H9 (cell line): ENCODE measurements at regions not wholly inside any gene's neighbourhood (a gene's known extent, or its start where the extent isn't known, plus 50 kb on each side); places are given as distances from the start of the nearest gene placed in this dataset.

Experiments used
- DNase-seq: peaks from one replicate; pipeline ENCODE4 v3.0.0-alpha.2; 2017
- H2AFZ ChIP-seq: one replicate; pipeline ENCODE4 v1.6.1; 2013; ENCODE audit warnings: mild to moderate bottlenecking, low read length, control low read depth, moderate library complexity
- H2AK5ac ChIP-seq: 2 replicates; pipeline ENCODE4 v1.6.1; 2013; ENCODE audit warnings: low read length, control low read depth, mixed read lengths; ENCODE audit not compliant: insufficient read length
- H2BK120ac ChIP-seq: one replicate; pipeline ENCODE4 v1.6.1; 2013; ENCODE audit warnings: low read depth, mild to moderate bottlenecking, low read length, control low read depth, inconsistent platforms; ENCODE audit not compliant: poor library complexity, severe bottlenecking
- H2BK12ac ChIP-seq: 2 replicates; pipeline ENCODE4 v1.6.1; 2013; ENCODE audit warnings: low read length, control low read depth, mixed read lengths, low read depth; ENCODE audit not compliant: insufficient read length
- H2BK15ac ChIP-seq: 2 replicates; pipeline ENCODE4 v1.6.1; 2013; ENCODE audit warnings: low read depth, low read length, control low read depth
- H2BK20ac ChIP-seq: one replicate; pipeline ENCODE4 v1.6.1; 2013; ENCODE audit warnings: low read depth, mild to moderate bottlenecking, low read length, control low read depth, inconsistent platforms; ENCODE audit not compliant: poor library complexity, severe bottlenecking
- H2BK5ac ChIP-seq: 2 replicates; pipeline ENCODE4 v1.6.1; 2013; ENCODE audit warnings: low read length, control low read depth, mixed read lengths; ENCODE audit not compliant: insufficient read length
- H3K14ac ChIP-seq: 2 replicates; pipeline ENCODE4 v1.6.1; 2013; ENCODE audit warnings: low read length, control low read depth; ENCODE audit not compliant: insufficient read depth
- H3K18ac ChIP-seq: 2 replicates; pipeline ENCODE4 v1.6.1; 2013; ENCODE audit warnings: low read depth, mild to moderate bottlenecking, mixed read lengths, low read length, control low read depth; ENCODE audit not compliant: insufficient read length
- H3K23ac ChIP-seq: 2 replicates; pipeline ENCODE4 v1.6.1; 2013; ENCODE audit warnings: low read length, control low read depth, mixed read lengths, low read depth; ENCODE audit not compliant: insufficient read length
- H3K23me2 ChIP-seq: 2 replicates; pipeline ENCODE4 v1.6.1; 2013; ENCODE audit warnings: low read depth, mild to moderate bottlenecking, mixed read lengths, low read length, control low read depth; ENCODE audit not compliant: insufficient read length, poor library complexity, severe bottlenecking
- H3K27ac ChIP-seq: 2 replicates; pipeline ENCODE4 v1.5.1; 2013; ENCODE audit warnings: low read length, control low read depth, mixed read lengths, low read depth; ENCODE audit not compliant: insufficient read length
- H3K27me3 ChIP-seq: 2 replicates; pipeline ENCODE4 v1.6.1; 2013; ENCODE audit warnings: low read length, control low read depth, inconsistent platforms; ENCODE audit not compliant: insufficient read depth
- H3K4ac ChIP-seq: 2 replicates; pipeline ENCODE4 v1.6.1; 2013; ENCODE audit warnings: low read depth, mild to moderate bottlenecking, control low read depth, inconsistent platforms, low read length, moderate library complexity
- H3K4me1 ChIP-seq: 2 replicates; pipeline ENCODE4 v1.6.1; 2013; ENCODE audit warnings: low read length, control low read depth, inconsistent platforms; ENCODE audit not compliant: insufficient read depth
- H3K4me2 ChIP-seq: 2 replicates; pipeline ENCODE4 v1.6.1; 2013; ENCODE audit warnings: low read length, control low read depth, mixed read lengths; ENCODE audit not compliant: insufficient read length, insufficient read depth
- H3K56ac ChIP-seq: 2 replicates; pipeline ENCODE4 v1.6.1; 2013; ENCODE audit warnings: low read depth, mild to moderate bottlenecking, mixed read lengths, low read length, control low read depth; ENCODE audit not compliant: insufficient read length
- H3K79me1 ChIP-seq: 2 replicates; pipeline ENCODE4 v1.6.1; 2013; ENCODE audit warnings: low read depth, mild to moderate bottlenecking, moderate library complexity, low read length, control low read depth, inconsistent platforms; ENCODE audit not compliant: insufficient read depth, poor library complexity, severe bottlenecking
- H3K79me2 ChIP-seq: 2 replicates; pipeline ENCODE4 v1.6.1; 2013; ENCODE audit warnings: low read length, control low read depth, inconsistent platforms; ENCODE audit not compliant: insufficient read depth
- H3K9ac ChIP-seq: 2 replicates; pipeline ENCODE4 v1.6.1; 2013; ENCODE audit warnings: low read length, control low read depth, mixed read lengths; ENCODE audit not compliant: insufficient read length; ENCODE audit errors: extremely low read depth
- H3K9me3 ChIP-seq: one replicate; pipeline ENCODE4 v1.6.1; 2013; ENCODE audit warnings: low read depth, low read length, inconsistent platforms; ENCODE audit not compliant: control insufficient read depth
- H3T11ph ChIP-seq: one replicate; pipeline ENCODE4 v1.6.1; 2013; ENCODE audit warnings: mild to moderate bottlenecking, low read length, control low read depth, inconsistent platforms
- H4K20me1 ChIP-seq: one replicate; pipeline ENCODE4 v1.6.1; 2013; ENCODE audit not compliant: control insufficient read depth, insufficient read length, insufficient read depth
- H4K5ac ChIP-seq: 2 replicates; pipeline ENCODE4 v1.6.1; 2013; ENCODE audit warnings: low read depth, mild to moderate bottlenecking, mixed read lengths, low read length, control low read depth; ENCODE audit not compliant: insufficient read length
- H4K8ac ChIP-seq: replicated peaks from 2 replicates; pipeline ENCODE4 v1.6.1; 2013; ENCODE audit warnings: low read length, control low read depth, mixed read lengths, low read depth; ENCODE audit not compliant: insufficient read length
- H4K91ac ChIP-seq: 2 replicates; pipeline ENCODE4 v1.6.1; 2013; ENCODE audit warnings: low read depth, mild to moderate bottlenecking, moderate library complexity, mixed read lengths, low read length, control low read depth; ENCODE audit not compliant: insufficient read length
- H3K27ac Mint-ChIP-seq, 3 experiments: 2 replicates in 2 of 3; 3 replicates in 1 of 3; pipeline ENCODE4 v1.8.0; 2020 to 2021; ENCODE audit warnings: mixed read lengths in 3 of 3, mild to moderate bottlenecking in 1 of 3, moderate library complexity in 1 of 3
- H3K27me3 Mint-ChIP-seq: 2 replicates; pipeline ENCODE4 v1.8.0; 2021; ENCODE audit warnings: low read depth, mild to moderate bottlenecking, moderate library complexity, mixed read lengths
- H3K36me3 Mint-ChIP-seq, 3 experiments: 2 replicates in 2 of 3; 3 replicates in 1 of 3; pipeline ENCODE4 v1.8.0; 2020 to 2021; ENCODE audit warnings: low read depth in 3 of 3, mixed read lengths in 3 of 3; ENCODE audit not compliant: insufficient read depth in 1 of 3
- H3K4me1 Mint-ChIP-seq, 2 experiments: 2 replicates each; pipeline ENCODE4 v1.8.0; 2020; ENCODE audit warnings: mixed read lengths in 2 of 2
- H3K4me3 Mint-ChIP-seq, 2 experiments: 2 replicates in 1 of 2; 3 replicates in 1 of 2; pipeline ENCODE4 v1.8.0; 2020 to 2021; ENCODE audit warnings: mild to moderate bottlenecking in 2 of 2, mixed read lengths in 2 of 2, moderate library complexity in 1 of 2
- H3K9me3 Mint-ChIP-seq, 2 experiments: 2 replicates in 1 of 2; 3 replicates in 1 of 2; pipeline ENCODE4 v1.8.0; 2020; ENCODE audit warnings: mild to moderate bottlenecking in 2 of 2, mixed read lengths in 2 of 2, moderate library complexity in 1 of 2
- WGBS: extraction: QIAGEN DNeasy Blood & Tissue Kit; methylation state at CpG from one replicate; pipeline ENCODE4 v1.1.7; 2013; ENCODE audit warnings: missing lambda C conversion rate, low lambda C conversion rate, mixed read lengths; ENCODE audit not compliant: insufficient read length; ENCODE audit errors: extremely low coverage; 5-methylcytosine and 5-hydroxymethylcytosine counted together
- TF ChIP-seq, protein P1 (sequence below): fragments of 200-600 bp; sonication (generic); conservative IDR thresholded peaks from 3 replicates; pipeline ENCODE4 v1.8.0; 2021; ENCODE audit warnings: antibody characterized with exemption, mild to moderate bottlenecking

GRCh38 chr14:97212399-97212798 is 415.2 kb downstream of the VRK1 start:
- Mint-ChIP-seq H3K9me3 (no peaks in the 10 kb centered on the region), H3K4me3 (no peak overlapping the region), H3K4me1 (peaks cover 8 to 9% of the 10 kb centered on the region in 2 experiments), H3K27ac (no peak overlapping the region), H3K36me3 (no peaks in the 10 kb centered on the region), H3K27me3 (peaks cover 2% of the 10 kb centered on the region)
- no peak overlapping the region for H3K14ac ChIP-seq
- no peaks in the 10 kb centered on the region for H3K79me2 ChIP-seq
- no peaks in the 10 kb centered on the region for H3K4me1 ChIP-seq
- TF ChIP-seq, protein P1, sequence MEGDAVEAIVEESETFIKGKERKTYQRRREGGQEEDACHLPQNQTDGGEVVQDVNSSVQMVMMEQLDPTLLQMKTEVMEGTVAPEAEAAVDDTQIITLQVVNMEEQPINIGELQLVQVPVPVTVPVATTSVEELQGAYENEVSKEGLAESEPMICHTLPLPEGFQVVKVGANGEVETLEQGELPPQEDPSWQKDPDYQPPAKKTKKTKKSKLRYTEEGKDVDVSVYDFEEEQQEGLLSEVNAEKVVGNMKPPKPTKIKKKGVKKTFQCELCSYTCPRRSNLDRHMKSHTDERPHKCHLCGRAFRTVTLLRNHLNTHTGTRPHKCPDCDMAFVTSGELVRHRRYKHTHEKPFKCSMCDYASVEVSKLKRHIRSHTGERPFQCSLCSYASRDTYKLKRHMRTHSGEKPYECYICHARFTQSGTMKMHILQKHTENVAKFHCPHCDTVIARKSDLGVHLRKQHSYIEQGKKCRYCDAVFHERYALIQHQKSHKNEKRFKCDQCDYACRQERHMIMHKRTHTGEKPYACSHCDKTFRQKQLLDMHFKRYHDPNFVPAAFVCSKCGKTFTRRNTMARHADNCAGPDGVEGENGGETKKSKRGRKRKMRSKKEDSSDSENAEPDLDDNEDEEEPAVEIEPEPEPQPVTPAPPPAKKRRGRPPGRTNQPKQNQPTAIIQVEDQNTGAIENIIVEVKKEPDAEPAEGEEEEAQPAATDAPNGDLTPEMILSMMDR, result no peak
- H3K4me2 ChIP-seq, result no peak overlapping the region
- H4K8ac ChIP-seq, result no peak overlapping the region
- H4K91ac ChIP-seq, result no peak overlapping the region
- H3K9ac ChIP-seq, result no peak overlapping the region
- no peak overlapping the region for H2BK5ac ChIP-seq
- H3T11ph ChIP-seq, result no peak overlapping the region
- no CpG with 5 or more reads among the region's 2 CpGs for WGBS
- DNase-seq, result no peak
- H2BK15ac ChIP-seq, result no peak overlapping the region
- H2BK12ac ChIP-seq, result no peak overlapping the region
- H3K9me3 ChIP-seq, result no peaks in the 10 kb centered on the region
- H2BK20ac ChIP-seq, result no peak overlapping the region
- no peak overlapping the region for H3K4ac ChIP-seq
- H4K5ac ChIP-seq, result no peak overlapping the region
- H2AK5ac ChIP-seq, result no peak overlapping the region
- H2BK120ac ChIP-seq, result no peak overlapping the region
- H3K23me2 ChIP-seq, result no peaks in the 10 kb centered on the region
- H3K56ac ChIP-seq, result no peak overlapping the region
- H4K20me1 ChIP-seq, result no peaks in the 10 kb centered on the region
- no peak overlapping the region for H3K27ac ChIP-seq
- H2AFZ ChIP-seq, result no peak overlapping the region
- H3K18ac ChIP-seq, result no peak overlapping the region
- no peaks in the 10 kb centered on the region for H3K27me3 ChIP-seq
- no peak overlapping the region for H3K23ac ChIP-seq
- H3K79me1 ChIP-seq, result no peaks in the 10 kb centered on the region
